HL-60 (cell line): ENCODE measurements at regions not wholly inside any gene's neighbourhood (a gene's known extent, or its start where the extent isn't known, plus 50 kb on each side); places are given as distances from the start of the nearest gene placed in this dataset.

ENCODE experiments used
- DNase-seq, 2 experiments: peaks; one replicate each; pipeline ENCODE4 v3.0.0-alpha.2; 2010 to 2020; ENCODE audit warnings: low read depth in 1 of 2, low spot score in 1 of 2
- H3K27ac ChIP-seq: fragments of 250-450 bp; sonication (Bioruptor Pico); replicated peaks from 2 replicates; pipeline ENCODE4 v1.5.1; 2020; ENCODE audit warnings: mild to moderate bottlenecking, moderate library complexity
- H3K27me3 ChIP-seq: fragments of 250-450 bp; sonication (Bioruptor Pico); 2 replicates; pipeline ENCODE4 v1.5.1; 2021; ENCODE audit warnings: mild to moderate bottlenecking, moderate library complexity; ENCODE audit not compliant: insufficient read depth, poor library complexity, severe bottlenecking
- H3K4me3 ChIP-seq: replicated peaks from 2 replicates; pipeline ENCODE4 v1.5.1; 2011; ENCODE audit warnings: mild to moderate bottlenecking, control low read depth, low read length; ENCODE audit not compliant: insufficient read depth
- GABPA ChIP-seq: IDR thresholded peaks from 2 replicates; pipeline ENCODE4 v1.6.1; 2012; ENCODE audit warnings: low read depth
- POLR2AphosphoS5 ChIP-seq: IDR thresholded peaks from 2 replicates; pipeline ENCODE4 v1.6.1; 2012; ENCODE audit warnings: low read depth
- SPI1 ChIP-seq: IDR thresholded peaks from 2 replicates; pipeline ENCODE4 v1.6.1; 2012; ENCODE audit warnings: low read depth, mild to moderate bottlenecking, borderline replicate concordance
- TF ChIP-seq, protein P1 (sequence below): IDR thresholded peaks from one replicate; pipeline ENCODE4 v1.5.1; 2011; ENCODE audit warnings: low read length, control low read depth, inconsistent platforms; ENCODE audit not compliant: insufficient read depth
- TF ChIP-seq, protein P2 (sequence below): IDR thresholded peaks from 2 replicates; pipeline ENCODE4 v1.6.1; 2012; ENCODE audit warnings: low read depth; ENCODE audit not compliant: insufficient replicate concordance

- H3K27me3 ChIP-seq, result no peaks in the 10 kb centered on the region
- H3K4me3 ChIP-seq, result no peak overlapping the region
- DNase-seq, result no peak
- TF ChIP-seq, protein P1, sequence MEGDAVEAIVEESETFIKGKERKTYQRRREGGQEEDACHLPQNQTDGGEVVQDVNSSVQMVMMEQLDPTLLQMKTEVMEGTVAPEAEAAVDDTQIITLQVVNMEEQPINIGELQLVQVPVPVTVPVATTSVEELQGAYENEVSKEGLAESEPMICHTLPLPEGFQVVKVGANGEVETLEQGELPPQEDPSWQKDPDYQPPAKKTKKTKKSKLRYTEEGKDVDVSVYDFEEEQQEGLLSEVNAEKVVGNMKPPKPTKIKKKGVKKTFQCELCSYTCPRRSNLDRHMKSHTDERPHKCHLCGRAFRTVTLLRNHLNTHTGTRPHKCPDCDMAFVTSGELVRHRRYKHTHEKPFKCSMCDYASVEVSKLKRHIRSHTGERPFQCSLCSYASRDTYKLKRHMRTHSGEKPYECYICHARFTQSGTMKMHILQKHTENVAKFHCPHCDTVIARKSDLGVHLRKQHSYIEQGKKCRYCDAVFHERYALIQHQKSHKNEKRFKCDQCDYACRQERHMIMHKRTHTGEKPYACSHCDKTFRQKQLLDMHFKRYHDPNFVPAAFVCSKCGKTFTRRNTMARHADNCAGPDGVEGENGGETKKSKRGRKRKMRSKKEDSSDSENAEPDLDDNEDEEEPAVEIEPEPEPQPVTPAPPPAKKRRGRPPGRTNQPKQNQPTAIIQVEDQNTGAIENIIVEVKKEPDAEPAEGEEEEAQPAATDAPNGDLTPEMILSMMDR, result no peak
- TF ChIP-seq SPI1, result no peak
- TF ChIP-seq POLR2AphosphoS5, result no peak
- TF ChIP-seq, protein P2, sequence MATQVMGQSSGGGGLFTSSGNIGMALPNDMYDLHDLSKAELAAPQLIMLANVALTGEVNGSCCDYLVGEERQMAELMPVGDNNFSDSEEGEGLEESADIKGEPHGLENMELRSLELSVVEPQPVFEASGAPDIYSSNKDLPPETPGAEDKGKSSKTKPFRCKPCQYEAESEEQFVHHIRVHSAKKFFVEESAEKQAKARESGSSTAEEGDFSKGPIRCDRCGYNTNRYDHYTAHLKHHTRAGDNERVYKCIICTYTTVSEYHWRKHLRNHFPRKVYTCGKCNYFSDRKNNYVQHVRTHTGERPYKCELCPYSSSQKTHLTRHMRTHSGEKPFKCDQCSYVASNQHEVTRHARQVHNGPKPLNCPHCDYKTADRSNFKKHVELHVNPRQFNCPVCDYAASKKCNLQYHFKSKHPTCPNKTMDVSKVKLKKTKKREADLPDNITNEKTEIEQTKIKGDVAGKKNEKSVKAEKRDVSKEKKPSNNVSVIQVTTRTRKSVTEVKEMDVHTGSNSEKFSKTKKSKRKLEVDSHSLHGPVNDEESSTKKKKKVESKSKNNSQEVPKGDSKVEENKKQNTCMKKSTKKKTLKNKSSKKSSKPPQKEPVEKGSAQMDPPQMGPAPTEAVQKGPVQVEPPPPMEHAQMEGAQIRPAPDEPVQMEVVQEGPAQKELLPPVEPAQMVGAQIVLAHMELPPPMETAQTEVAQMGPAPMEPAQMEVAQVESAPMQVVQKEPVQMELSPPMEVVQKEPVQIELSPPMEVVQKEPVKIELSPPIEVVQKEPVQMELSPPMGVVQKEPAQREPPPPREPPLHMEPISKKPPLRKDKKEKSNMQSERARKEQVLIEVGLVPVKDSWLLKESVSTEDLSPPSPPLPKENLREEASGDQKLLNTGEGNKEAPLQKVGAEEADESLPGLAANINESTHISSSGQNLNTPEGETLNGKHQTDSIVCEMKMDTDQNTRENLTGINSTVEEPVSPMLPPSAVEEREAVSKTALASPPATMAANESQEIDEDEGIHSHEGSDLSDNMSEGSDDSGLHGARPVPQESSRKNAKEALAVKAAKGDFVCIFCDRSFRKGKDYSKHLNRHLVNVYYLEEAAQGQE, result no peak
- no peak for TF ChIP-seq GABPA
- H3K27ac ChIP-seq, result no peak overlapping the region
These were observed 523.1 kb downstream of the CHSY3 start for GRCh38 chr5:130427222-130427955.

DNA sequence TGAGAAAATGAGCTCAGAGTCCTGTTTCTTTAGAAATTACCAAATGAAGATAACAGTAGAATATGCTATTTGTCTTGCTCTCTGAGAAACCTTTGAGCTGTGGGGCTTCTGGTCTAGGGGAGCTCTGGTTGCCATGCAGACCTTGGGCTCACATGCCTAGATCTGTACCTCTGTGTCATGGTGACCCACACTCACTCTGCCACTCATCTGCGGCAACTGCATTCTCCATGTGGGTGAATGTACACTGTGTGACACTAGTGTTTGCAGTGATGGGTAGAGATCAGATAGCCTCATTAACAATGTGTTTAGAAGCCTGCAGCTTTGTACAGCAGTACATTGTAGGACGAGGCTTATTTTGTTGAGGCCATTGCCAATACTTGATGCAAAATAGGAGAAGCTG, 521.2 kb downstream of the CHSY3 start:
- DNase-seq, result no peak
- Histone ChIP-seq H3K4me3 (no peak overlapping the region), H3K27ac (no peak overlapping the region), H3K27me3 (no peaks in the 10 kb centered on the region)
- TF ChIP-seq SPI1 (no peak), GABPA (no peak), POLR2AphosphoS5 (no peak)
- TF ChIP-seq, protein P1, result no peak
- TF ChIP-seq, protein P2, result no peak

DNA sequence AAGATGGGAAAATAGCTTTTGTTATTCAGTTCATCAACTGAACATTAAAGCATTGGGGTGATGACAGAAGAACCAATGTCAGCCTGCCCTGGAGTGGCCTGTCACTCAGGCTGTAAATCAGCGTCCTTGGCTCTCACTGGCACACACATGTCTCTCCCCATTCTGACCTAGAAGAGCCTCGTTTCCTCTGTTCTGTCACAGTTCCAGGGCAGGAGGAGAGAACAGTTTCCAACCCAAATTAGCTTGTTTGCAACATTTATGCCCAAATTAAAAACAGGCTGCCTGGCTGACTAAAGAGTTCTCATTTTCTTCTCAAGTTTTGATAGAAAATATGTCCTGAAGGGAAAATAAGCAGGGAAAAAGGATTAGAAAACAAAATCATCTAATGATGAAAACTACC, 520.1 kb downstream of the CHSY3 start:
- Histone ChIP-seq H3K27me3 (no peaks in the 10 kb centered on the region), H3K27ac (no peak overlapping the region), H3K4me3 (no peak overlapping the region)
- DNase-seq, result no peak
- TF ChIP-seq POLR2AphosphoS5 (no peak), SPI1 (no peak), GABPA (no peak)
- TF ChIP-seq, protein P2, result no peak
- TF ChIP-seq, protein P1, result no peak
